ENCODE measurements at regions not wholly inside any gene's neighbourhood (a gene's known extent, or its start where the extent isn't known, plus 50 kb on each side); places are given as distances from the start of the nearest gene placed in this dataset.

- no peaks in the 10 kb centered on the region for H3K79me2 ChIP-seq (ENCODE audit: low read length)
- H3K9ac ChIP-seq (ENCODE audit: low read length) = no peak overlapping the region
- no peaks in the 10 kb centered on the region for H3K9me3 ChIP-seq (ENCODE audit: insufficient read depth, low read length)
- H3K4me2 ChIP-seq (ENCODE audit: low read length) = no peak overlapping the region
- no peak for TF ChIP-seq EZH2phosphoT487 (IDR thresholded peaks at IDR 0.05; ENCODE audit: low read depth)
- TF ChIP-seq, protein P1, sequence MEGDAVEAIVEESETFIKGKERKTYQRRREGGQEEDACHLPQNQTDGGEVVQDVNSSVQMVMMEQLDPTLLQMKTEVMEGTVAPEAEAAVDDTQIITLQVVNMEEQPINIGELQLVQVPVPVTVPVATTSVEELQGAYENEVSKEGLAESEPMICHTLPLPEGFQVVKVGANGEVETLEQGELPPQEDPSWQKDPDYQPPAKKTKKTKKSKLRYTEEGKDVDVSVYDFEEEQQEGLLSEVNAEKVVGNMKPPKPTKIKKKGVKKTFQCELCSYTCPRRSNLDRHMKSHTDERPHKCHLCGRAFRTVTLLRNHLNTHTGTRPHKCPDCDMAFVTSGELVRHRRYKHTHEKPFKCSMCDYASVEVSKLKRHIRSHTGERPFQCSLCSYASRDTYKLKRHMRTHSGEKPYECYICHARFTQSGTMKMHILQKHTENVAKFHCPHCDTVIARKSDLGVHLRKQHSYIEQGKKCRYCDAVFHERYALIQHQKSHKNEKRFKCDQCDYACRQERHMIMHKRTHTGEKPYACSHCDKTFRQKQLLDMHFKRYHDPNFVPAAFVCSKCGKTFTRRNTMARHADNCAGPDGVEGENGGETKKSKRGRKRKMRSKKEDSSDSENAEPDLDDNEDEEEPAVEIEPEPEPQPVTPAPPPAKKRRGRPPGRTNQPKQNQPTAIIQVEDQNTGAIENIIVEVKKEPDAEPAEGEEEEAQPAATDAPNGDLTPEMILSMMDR (IDR thresholded peaks at IDR 0.05; ENCODE audit: low read depth, low read length) = no peak
- no peaks in the 10 kb centered on the region for H3K36me3 ChIP-seq (replicated peaks; ENCODE audit: low read depth, low read length)
- no peaks in the 10 kb centered on the region for H3K4me1 ChIP-seq (ENCODE audit: low read length)
- H3K4me3 ChIP-seq (ENCODE audit: low read length) = no peak overlapping the region
- H3K27ac ChIP-seq (ENCODE audit: low read length) = no peak overlapping the region
- no peaks in the 10 kb centered on the region for H4K20me1 ChIP-seq (ENCODE audit: insufficient read depth, low read length)
- H3K27me3 ChIP-seq (ENCODE audit: low read depth, low read length) = no peaks in the 10 kb centered on the region
- no peak overlapping the region for H2AFZ ChIP-seq (ENCODE audit: low read depth, low read length)
These were observed 579.0 kb upstream of the DPP6 start for GRCh38 chr7:153473185-153473584.

DNA sequence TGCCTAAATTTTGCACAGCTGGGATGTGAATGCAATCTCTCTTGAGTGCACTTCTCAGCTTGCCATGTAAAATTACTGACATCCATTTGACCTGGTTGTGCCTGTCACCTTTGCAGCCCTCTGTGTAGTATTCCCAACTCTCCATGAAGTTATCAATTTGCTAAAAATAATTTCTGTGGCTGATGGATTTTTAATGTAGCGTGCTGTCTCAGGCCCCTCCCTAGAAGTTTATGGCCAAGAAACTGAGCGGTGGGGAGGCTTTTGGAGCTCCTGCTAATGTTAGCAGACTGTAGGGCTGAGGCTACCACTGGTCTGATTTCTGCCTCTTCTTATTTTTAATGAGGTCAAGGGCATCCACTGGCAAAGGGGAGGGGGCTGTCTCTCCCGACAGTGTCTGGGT lies 577.0 kb upstream of the DPP6 start:
- no peak overlapping the region for H3K4me2 ChIP-seq (ENCODE audit: low read length)
- no peaks in the 10 kb centered on the region for H3K4me1 ChIP-seq (ENCODE audit: low read length)
- no peaks in the 10 kb centered on the region for H3K27me3 ChIP-seq (ENCODE audit: low read depth, low read length)
- TF ChIP-seq EZH2phosphoT487 (IDR thresholded peaks at IDR 0.05; ENCODE audit: low read depth) = no peak
- TF ChIP-seq, protein P1 (IDR thresholded peaks at IDR 0.05; ENCODE audit: low read depth, low read length) = no peak
- no peaks in the 10 kb centered on the region for H4K20me1 ChIP-seq (ENCODE audit: insufficient read depth, low read length)
- no peaks in the 10 kb centered on the region for H3K36me3 ChIP-seq (replicated peaks; ENCODE audit: low read depth, low read length)
- H3K4me3 ChIP-seq (ENCODE audit: low read length) = no peak overlapping the region
- no peaks in the 10 kb centered on the region for H3K9me3 ChIP-seq (ENCODE audit: insufficient read depth, low read length)
- no peak overlapping the region for H3K27ac ChIP-seq (ENCODE audit: low read length)
- H2AFZ ChIP-seq (ENCODE audit: low read depth, low read length) = no peak overlapping the region
- no peaks in the 10 kb centered on the region for H3K79me2 ChIP-seq (ENCODE audit: low read length)
- no peak overlapping the region for H3K9ac ChIP-seq (ENCODE audit: low read length)

DNA sequence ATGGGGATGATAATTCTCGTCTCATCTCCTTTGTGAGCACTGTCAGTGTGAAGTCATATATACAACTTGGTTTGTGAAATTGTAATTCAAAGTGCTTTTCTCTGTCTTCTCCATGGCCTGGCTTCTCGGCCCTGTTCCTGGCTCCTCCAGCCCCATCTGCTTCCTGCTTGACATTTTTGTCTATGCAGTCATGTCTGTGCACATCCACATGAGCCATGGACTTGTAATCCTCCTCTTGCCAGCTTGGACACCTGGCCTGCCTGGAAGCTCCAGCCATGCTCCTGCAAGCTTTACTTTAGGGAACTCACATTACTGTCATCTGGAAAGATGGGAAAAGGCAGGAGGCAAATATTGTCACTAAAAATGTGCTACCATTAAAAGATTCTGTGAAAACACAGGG lies 576.0 kb upstream of the DPP6 start:
- Histone ChIP-seq H2AFZ (ENCODE audit: low read depth, low read length) (no peak overlapping the region), H3K36me3 (replicated peaks; ENCODE audit: low read depth, low read length) (no peaks in the 10 kb centered on the region), H3K27me3 (ENCODE audit: low read depth, low read length) (no peaks in the 10 kb centered on the region), H3K9ac (ENCODE audit: low read length) (no peak overlapping the region), H3K9me3 (ENCODE audit: insufficient read depth, low read length) (no peaks in the 10 kb centered on the region), H3K79me2 (ENCODE audit: low read length) (no peaks in the 10 kb centered on the region), H3K4me3 (ENCODE audit: low read length) (no peak overlapping the region), H3K4me2 (ENCODE audit: low read length) (no peak overlapping the region), H3K27ac (ENCODE audit: low read length) (no peak overlapping the region), H4K20me1 (ENCODE audit: insufficient read depth, low read length) (no peaks in the 10 kb centered on the region), H3K4me1 (ENCODE audit: low read length) (no peaks in the 10 kb centered on the region)
- no peak for TF ChIP-seq EZH2phosphoT487 (IDR thresholded peaks at IDR 0.05; ENCODE audit: low read depth)
- TF ChIP-seq, protein P1 (IDR thresholded peaks at IDR 0.05; ENCODE audit: low read depth, low read length) = no peak

- no peak overlapping the region for H2AFZ ChIP-seq (ENCODE audit: low read depth, low read length)
- H3K27me3 ChIP-seq (ENCODE audit: low read depth, low read length) = no peaks in the 10 kb centered on the region
- H3K4me2 ChIP-seq (ENCODE audit: low read length) = no peak overlapping the region
- no peak overlapping the region for H3K27ac ChIP-seq (ENCODE audit: low read length)
- no peaks in the 10 kb centered on the region for H3K9me3 ChIP-seq (ENCODE audit: insufficient read depth, low read length)
- no peaks in the 10 kb centered on the region for H3K4me1 ChIP-seq (ENCODE audit: low read length)
- H3K36me3 ChIP-seq (replicated peaks; ENCODE audit: low read depth, low read length) = no peaks in the 10 kb centered on the region
- H3K4me3 ChIP-seq (ENCODE audit: low read length) = no peak overlapping the region
- H4K20me1 ChIP-seq (ENCODE audit: insufficient read depth, low read length) = no peaks in the 10 kb centered on the region
- H3K9ac ChIP-seq (ENCODE audit: low read length) = no peak overlapping the region
- H3K79me2 ChIP-seq (ENCODE audit: low read length) = no peaks in the 10 kb centered on the region
- TF ChIP-seq EZH2phosphoT487 (IDR thresholded peaks at IDR 0.05; ENCODE audit: low read depth) = no peak
- TF ChIP-seq, protein P1 (IDR thresholded peaks at IDR 0.05; ENCODE audit: low read depth, low read length) = no peak
These were observed 555.9 kb upstream of the DPP6 start for GRCh38 chr7:153496257-153496656.
